Omental fat pad (tissue), 3 donors: ENCODE measurements at regions not wholly inside any gene's neighbourhood (a gene's known extent, or its start where the extent isn't known, plus 50 kb on each side); places are given as distances from the start of the nearest gene placed in this dataset.
"Not testable (repeated sequence)": the region's sequence is repeated elsewhere in the genome, so short reads cannot be mapped to it uniquely, and the experiment has no call there.

Source experiments
- ATAC-seq: fragments of 150-250 bp; one replicate; pipeline ENCODE4 v1.9.1; 2016; ENCODE audit warnings: mild to moderate bottlenecking, moderate library complexity; ENCODE audit not compliant: low FRiP score
- DNase-seq: peaks from one replicate; pipeline ENCODE4 v3.0.0-alpha.2; 2019; ENCODE audit warnings: low spot score
- TF ChIP-seq, protein P1 (sequence below), 3 donors: fragments of 450-650 bp; IDR thresholded peaks; one replicate each; pipeline ENCODE4 v1.5.1; 2016 to 2017; ENCODE audit warnings: antibody characterized with exemption in 3 of 3, mild to moderate bottlenecking in 3 of 3, moderate library complexity in 2 of 3

DNA sequence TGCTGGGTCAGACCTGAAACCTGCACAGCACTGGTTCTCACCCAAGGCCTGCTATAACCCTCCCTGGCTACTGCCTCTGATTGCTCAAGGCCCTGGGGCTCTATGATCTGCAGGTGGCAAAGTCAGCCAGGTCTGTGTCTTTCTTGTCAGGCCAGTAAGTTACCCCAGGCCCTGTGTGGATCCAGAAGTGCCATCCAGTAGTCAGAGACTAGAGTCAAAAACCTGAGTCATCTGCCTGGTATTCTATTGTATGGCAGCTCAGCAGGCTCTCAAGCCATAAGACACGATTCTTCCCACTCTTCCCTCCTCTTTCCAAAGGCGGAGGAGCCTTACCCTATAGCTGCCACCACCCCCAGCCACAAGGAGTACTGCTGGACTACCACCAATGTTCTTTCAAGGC is 593.0 kb downstream of the FRK start:
- ATAC-seq (no peak), DNase-seq (no peak)
- TF ChIP-seq, protein P1, sequence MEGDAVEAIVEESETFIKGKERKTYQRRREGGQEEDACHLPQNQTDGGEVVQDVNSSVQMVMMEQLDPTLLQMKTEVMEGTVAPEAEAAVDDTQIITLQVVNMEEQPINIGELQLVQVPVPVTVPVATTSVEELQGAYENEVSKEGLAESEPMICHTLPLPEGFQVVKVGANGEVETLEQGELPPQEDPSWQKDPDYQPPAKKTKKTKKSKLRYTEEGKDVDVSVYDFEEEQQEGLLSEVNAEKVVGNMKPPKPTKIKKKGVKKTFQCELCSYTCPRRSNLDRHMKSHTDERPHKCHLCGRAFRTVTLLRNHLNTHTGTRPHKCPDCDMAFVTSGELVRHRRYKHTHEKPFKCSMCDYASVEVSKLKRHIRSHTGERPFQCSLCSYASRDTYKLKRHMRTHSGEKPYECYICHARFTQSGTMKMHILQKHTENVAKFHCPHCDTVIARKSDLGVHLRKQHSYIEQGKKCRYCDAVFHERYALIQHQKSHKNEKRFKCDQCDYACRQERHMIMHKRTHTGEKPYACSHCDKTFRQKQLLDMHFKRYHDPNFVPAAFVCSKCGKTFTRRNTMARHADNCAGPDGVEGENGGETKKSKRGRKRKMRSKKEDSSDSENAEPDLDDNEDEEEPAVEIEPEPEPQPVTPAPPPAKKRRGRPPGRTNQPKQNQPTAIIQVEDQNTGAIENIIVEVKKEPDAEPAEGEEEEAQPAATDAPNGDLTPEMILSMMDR (IDR thresholded peaks at IDR 0.05) = no peak

DNA sequence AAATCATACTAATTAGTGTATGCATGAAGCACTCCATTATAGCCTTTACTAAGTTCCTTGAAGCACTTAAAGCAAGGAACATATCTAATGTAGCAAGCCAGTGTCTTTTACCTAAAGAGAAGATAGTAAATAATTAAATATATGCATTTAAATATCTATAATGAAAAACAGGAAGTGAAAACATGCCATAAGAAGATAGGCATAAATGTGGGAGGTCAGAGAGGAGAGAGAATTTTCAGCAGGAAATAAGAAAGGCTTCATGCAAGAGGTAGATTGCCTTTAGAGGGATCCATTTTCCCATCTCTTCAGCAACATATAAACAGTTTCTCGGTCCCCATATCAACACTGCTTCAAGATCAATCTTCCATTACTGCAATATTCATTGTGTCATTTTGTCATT is 599.8 kb downstream of the FRK start:
- DNase-seq = no peak
- ATAC-seq = no peak
- TF ChIP-seq, protein P1 (IDR thresholded peaks at IDR 0.05) = no peak

DNA sequence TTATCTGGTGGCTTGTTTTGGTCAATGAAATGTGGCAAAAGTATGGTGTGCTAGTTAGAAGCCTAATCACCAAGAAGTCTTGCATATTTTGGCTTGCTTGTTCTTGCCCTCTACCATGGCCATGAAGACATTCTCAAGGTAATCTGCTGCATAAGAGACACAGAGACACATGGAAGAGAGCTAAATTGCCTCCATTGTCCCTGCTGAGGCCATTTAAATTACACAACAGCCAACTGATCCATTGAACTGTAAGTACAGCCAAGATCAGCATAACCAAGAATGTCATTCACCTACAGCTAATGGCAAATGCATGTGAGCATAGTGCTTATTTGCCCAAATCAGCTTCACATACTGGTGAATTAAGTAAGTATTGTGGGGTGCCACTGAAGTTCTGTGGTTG is 603.8 kb downstream of the FRK start:
- TF ChIP-seq, protein P1 (IDR thresholded peaks at IDR 0.05) = no peak
- DNase-seq (no peak), ATAC-seq (no peak)

DNA sequence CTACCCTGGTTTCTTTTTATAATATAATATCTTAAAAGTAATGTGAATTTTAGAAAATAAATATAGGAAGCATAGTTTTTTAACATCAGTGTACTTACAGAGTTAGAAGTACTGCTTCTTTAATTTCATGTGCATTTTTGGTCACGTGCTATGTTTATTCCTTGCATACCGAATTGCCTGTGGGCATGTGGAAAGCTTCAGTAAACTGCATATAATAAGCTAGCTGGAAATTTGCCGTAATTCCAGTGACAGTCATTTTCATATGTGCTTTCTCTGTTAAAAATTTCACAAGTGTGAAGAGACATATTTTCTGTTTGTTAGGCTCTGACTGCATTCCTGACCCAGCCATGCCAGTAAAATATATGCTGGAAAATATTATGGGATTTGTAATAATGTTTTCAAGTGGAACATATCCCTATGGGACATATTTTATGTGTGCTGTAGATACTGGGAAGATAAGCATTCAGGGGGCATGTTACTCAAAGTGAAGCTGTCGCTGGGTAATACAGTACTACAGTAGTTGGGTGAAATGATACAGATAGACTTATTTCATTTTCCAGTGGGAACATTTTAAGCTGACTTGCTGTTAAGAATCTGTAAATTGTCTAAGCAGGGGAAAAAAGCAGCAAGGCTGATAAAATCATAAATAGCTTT is 616.7 kb downstream of the FRK start:
- TF ChIP-seq, protein P1 (IDR thresholded peaks at IDR 0.05) = no peak
- no peak for ATAC-seq
- no peak for DNase-seq

DNA sequence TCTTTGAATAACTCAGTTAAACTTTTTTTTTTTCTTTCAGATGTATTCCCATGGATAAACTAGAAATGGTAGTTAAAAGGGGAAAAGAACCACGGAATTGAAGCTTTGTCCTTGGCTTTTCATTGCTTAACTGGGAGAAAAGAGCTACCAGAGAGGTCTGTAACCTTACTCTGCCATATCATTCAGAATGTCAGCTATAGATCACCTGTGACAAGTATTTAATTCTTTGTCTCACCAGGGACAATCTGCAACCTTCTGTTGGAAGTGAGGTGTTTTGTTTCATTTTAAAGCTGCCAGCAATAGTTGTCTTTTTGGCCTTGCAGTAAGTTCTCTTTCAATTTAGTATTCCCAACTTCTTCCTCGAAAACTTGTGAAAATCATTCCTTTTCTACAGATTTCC is 618.4 kb downstream of the FRK start:
- DNase-seq (no peak), ATAC-seq (no peak)
- TF ChIP-seq, protein P1 (IDR thresholded peaks at IDR 0.05) = no peak

DNA sequence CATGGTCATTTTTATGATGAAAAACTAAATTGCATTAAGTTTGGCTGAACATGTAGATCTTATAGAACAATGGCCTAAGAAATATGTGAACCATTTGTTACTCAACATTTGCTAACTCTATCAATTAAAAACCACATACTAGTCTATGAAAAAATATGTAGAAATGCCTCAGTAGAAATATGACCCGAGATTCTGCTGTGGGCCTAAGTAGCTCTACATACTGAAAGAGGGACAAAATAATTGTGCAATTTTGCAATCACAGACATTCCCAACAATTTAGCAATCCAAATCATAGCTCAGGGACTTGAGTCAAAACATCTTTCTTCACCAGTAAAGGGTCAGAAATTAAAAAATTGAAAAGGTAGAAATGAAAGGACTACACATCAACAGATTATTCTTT is 619.0 kb downstream of the FRK start:
- DNase-seq (no peak), ATAC-seq (no peak)
- TF ChIP-seq, protein P1 (IDR thresholded peaks at IDR 0.05) = no peak

DNA sequence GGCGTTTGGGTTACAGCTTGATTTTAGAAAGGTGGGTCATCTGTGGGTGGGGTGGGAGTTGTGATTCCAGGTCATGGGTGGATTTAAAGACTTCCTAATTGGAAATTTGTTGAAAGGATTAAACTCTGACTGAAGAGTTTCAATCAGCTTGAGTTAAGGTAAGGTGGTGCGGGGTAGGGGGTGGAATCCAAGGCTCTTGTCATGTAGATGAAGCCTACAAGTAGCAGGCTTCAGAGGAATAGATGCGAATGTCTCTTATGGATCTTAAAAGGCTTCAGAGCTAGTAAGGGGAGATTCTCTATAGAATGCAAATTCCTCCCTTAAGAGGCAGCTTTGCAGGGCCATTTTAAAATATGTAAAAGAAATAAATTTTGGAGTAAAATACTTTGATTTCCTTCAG is 645.3 kb downstream of the FRK start:
- no peak for DNase-seq
- TF ChIP-seq, protein P1 (IDR thresholded peaks at IDR 0.05) = no peak
- ATAC-seq = no peak

DNA sequence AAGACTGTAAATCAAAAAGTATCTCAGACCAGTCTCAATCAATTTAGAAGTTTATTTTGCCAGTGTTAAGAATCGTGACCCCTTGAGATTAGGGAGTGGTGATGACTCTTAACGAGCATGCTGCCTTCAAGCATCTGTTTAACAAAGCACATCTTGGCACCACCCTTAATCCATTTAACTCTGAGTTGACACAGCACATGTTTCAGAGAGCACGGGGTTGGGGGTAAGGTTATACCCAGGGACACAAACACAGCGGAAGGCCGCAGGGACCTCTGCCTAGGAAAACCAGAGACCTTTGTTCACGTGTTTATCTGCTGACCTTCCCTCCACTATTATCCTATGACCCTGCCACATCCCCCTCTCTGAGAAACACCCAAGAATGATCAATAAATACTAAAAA is 645.8 kb downstream of the FRK start:
- ATAC-seq, DNase-seq: not testable (repeated sequence)
